ENCODE measurements at regions not wholly inside any gene's neighbourhood (a gene's known extent, or its start where the extent isn't known, plus 50 kb on each side); places are given as distances from the start of the nearest gene placed in this dataset.

DNA sequence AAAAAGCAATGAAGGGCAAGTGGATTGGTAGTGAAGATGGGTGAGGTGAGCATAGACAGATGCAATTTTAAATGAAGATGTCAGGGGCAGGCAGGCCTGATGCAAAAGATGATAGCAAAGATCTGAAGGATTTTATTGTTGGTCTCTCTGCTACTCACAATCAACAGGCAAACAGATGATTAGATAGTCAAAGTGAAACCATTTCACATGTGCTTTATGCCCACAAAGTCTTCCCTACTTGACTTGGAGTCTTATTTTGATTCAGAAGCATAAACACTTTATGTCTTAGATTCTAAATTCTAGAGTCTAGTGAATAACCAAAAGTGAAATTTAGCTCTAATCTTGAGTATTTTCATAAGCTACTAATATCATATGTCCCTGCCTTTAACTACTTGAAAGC, 153.8 kb upstream of the HNRNPA3 start:
- DNase-seq (ENCODE audit: low read depth): no peak

DNA sequence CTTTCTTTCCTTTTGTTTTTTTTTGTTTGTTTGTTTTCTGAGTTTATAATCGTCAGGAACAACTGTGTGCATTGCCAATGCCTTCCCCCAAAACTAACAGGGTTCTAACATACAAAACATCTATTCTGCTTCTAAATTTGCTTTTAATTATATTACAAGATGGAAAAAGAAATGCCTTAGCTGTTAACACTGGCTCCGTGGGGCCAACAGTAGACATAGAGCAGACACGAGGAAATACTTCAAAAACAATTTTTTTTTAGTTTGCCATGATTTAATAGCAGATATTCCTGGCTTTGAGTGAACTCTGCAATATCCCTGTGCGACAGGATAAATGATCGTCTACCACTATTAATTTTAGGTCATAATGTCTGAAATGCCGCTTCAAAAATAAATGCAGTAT, 153.3 kb upstream of the HNRNPA3 start:
- no peak for DNase-seq (ENCODE audit: low read depth)

DNA sequence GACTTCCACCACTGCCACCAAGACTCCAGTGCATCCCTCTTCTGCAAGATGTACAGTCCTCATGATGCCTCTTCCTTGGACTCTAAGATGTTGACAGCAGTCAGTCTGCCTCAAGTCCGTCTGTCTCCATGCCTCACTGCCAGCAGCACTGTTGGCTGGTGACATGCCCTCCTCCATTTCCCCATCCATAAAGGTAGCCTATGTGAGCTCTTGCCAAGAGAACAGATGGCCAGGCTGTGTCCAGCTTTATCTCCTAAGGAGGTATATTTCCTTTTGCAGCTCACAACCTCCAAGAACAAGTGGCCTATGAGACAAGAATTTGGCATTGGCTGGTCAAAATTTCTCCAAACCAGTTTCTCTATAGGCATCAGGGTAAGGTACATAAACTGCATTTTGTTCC, 149.3 kb upstream of the HNRNPA3 start:
- no peak for DNase-seq (ENCODE audit: low read depth)

DNA sequence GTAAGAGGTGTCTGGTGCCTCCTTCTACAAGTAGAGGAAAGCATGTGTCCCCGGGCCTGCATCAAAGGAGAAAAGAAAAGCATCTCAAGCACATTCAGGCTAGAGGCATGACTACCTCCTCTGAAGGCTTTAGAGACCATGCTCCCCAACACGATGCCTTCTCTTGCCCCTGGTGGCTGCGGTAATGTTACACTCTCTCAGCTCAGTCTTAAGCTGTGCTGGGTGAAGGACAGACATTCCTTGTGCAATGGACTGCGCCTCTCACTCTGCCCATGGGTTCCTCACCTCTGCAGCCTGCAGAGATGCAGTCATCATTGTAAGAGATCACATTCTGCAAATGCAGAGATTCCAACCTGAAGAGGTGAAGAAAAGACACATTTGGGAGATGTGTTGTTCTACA, 148.2 kb upstream of the HNRNPA3 start:
- DNase-seq (ENCODE audit: low read depth): no peak

DNA sequence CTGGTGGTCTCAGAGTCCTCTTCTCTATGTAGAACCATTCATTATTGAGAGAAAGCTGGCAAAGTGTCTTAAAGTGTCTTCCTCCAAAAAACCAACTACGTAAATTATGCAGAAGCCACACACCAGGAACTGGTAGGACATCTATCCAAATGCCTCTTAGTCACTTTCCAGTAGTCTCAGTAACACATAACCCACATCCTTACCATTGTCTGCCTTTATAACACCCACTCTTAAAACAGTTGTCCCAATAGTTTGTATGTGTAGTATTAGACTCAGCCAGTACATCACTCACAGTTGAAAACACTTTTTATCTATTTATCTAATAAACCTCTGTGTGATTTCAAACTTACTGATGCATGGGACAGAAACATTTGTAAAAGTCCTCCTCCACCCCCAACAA, 143.6 kb upstream of the HNRNPA3 start:
- DNase-seq (ENCODE audit: low read depth): no peak

DNA sequence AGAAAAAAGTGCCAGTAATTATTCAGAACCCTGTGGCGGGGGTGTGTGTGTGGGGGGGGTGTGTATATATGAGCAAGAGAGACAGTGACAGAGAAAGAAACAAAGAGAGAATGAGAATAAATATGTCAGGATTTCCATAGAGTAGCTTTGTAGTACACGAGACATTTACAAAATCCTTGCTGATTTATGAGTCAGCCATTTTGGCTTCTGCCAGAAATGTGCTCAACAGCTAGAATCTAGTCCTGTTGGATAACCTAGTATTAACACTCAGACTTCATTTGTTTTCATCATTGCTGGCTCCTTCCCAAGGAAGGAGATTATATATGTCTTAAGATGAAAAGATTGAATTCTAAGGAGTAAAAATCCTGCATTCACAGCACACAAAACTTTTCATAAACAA, 140.5 kb upstream of the HNRNPA3 start:
- DNase-seq (ENCODE audit: low read depth): no peak

DNA sequence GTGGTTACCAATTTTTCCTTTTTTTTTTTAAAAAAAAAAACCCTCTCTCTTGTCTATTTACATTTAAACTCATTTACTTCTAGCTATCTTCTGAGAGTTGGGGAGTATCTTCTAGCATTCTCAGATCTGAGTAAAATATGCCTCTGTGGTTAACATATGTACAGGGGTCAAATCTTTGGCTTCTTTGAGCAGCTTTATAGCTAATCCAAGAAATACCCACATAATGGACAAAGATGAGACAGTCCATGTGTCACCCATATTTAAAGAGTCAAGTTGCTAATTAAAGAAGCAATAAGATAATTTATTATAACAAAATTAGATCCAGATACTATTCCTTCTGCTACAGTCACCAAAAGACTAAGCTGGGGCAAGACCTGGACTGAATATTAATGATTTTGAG, 139.0 kb upstream of the HNRNPA3 start:
- no peak for DNase-seq (ENCODE audit: low read depth)

DNA sequence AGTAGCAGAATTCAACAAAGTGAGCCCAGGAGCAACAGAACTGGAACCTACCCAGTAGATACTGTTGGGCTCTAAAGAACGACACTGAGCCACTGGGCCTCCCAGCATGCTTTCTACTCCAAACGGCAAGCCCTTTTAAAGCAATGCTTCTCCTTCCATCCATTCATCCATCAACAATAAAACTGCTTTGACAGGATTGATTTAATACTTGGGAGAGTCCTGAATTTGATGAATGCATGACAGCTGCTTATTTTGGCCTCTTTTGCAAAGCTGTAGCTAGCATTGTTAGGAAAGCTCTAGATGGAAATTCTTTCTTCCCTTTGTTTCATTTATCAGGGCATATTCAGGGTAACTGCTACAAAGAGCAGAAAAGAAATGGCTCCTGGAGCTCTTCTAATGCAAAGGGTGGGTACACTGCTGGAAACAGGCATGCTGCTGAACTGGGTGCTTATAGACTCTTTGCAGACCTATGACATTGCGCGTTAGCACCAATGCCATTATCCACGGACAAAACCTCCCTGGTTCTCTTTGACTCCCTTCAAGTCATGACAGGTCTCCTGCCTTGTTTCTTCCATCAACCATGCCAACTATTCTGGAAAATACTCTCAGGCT, 138.4 kb upstream of the HNRNPA3 start:
- DNase-seq (ENCODE audit: low read depth): no peak

DNA sequence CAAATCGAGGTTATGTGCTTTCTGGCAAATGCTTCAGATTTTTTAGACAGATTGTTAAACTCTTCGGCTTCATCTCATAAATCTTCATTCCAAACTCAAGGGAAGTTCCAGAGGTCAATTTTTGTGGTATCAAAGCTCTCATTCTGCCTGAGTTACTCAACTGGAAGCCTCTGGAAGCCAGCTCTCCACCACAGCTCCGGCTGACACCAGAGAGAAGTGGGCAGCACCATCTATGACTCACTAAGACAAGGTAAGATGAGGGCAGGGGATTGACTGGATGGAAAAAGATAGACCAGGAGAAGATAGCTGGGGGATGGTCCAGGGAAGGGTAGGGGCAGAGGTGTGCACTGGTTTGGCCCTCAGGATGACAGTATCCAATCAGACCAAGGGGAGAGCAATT, 137.3 kb upstream of the HNRNPA3 start:
- no peak for DNase-seq (ENCODE audit: low read depth)

DNA sequence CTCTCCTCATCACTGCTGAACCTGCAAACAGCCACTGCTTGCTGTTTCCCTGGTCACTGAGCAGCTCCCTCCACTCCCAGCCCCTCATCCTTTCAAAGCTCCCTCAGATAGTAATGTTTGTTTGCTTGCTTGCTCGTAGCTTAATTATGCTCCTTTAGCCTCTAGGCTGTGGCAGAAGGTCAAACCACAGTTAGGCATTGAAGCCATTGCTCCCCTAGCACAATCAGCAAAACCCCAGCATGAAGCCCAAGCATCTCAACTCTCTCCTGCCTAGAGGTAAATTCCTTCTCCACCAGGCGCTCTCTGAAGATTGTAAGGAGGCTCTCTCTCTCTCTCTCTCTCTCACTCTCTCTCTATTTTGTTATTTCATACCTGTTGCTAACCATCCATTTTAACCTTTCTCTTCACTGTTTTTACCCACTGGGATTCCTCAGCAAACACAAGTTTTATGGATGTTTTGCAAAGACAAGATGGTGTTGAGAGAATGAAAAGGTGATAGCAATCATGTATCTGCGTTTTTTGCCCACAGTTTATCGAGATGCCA, 135.9 kb upstream of the HNRNPA3 start:
- DNase-seq (ENCODE audit: low read depth): no peak

DNA sequence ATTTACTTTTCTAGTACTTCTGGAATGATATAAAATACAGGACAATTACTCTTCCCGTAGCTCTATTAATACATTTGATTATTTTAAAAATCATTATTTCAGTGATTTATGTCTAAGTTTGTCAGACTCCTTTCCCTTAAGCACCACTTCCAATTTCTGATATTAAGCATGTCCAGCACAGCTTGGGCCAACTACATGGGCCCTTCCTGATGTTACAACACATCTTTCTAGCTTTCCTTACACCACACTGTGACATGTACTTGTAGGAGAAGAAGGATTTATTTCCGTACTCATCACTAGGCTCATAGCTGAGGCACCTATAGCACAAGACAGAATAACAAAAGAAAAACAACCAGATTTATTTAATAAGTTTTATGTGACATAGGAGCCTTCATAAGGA, 134.8 kb upstream of the HNRNPA3 start:
- DNase-seq (ENCODE audit: low read depth): no peak

DNA sequence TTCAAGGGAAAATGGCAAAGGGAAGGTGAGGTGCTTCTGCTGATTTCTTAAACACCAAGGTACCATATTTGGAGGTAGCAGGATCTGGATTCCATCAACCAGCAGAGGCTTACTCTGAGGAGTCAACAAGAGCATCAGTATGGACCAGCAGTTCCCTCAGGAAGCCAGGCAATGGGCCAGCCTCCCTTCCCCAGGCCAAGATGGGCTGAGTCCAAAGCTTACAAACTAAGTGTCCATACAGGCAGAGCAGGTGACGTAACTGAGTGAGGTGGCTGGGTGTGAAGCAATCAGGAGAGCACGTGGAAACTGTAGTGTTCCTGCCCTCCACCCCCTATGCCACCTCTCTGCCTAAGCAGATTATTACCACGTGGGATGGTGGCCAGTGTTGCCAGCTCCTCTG, 134.2 kb upstream of the HNRNPA3 start:
- no peak for DNase-seq (ENCODE audit: low read depth)

DNA sequence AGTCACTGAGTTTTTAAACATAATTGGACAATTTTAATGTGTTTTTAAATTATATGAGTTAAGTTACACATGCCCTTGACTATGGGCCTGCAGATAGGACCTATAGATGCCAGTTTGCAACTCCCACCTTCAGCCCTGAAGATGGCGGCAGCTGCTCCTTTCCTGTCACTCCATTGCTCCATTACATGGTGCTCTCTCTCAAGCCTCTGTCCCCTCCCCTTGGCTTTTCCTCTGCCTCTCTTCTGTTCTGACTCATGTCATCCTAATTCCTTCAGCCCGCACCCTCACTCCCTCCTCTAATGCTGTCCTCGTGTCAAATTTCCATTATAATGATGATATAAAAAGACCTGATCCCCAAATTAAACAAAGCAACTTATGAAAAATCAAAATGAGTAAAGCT, 133.7 kb upstream of the HNRNPA3 start:
- no peak for DNase-seq (ENCODE audit: low read depth)

DNA sequence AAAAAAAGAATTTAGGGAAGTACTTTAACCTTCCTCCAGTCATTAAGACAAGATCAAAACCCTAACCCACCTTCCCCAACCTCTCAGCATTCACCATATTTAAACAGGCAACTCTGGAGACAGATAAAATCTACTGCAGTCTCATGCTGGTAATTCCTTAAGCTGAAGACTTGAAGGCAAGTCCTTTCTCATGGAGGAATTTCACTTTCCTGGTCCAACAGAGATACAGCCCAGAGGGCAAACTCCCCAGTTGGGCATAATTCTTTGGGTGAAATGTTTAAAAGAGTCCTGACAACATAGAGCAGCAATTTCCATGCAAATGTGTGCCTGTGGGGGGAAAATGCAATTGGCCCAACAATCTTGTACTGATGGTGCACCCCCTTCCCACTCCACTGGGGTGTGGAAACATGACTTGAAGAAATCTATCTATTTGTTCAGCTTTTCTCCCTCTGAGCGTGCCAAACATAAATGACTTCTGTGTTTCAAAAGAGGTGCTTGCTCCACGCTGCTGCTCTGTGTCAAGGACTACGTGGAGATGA, 131.8 kb upstream of the HNRNPA3 start:
- DNase-seq (ENCODE audit: low read depth): no peak

DNA sequence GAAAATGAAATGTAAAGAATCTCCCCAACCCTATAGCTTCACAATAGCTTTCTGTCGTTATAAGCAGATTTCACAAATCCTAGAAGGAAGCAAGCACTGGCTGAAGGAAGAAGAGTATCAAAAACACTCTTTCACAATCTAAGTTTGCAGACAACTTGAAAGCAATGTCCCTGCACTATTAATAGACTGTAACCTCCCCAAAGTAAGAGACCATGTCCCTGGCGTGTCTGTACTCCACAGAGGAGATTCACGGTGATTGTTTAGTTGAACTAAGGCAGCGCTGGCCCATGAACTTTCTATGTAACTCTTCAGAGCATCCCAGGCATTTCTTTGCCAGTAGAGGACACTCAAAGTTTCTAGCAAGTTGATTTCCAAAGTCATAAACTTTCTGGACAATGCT, 128.0 kb upstream of the HNRNPA3 start:
- no peak for DNase-seq (ENCODE audit: low read depth)

DNA sequence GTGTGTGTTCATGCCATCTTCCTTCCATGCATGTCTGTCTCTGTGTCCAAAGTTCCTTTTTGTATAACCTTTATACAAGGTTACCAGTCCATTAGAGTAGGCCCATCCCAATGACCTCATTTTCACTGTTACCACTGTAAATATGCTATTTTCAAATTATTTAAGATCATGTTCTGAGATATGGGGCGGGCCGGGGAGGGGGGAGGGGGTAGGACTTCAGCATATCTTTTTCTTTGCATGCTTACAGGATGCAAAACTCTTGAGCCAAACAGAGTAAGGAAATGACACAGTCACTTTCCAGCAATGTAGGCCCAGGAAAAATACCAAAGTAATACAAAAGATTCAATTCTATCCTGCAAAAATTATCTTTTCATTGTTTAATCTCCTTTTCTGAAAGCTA, 124.1 kb upstream of the HNRNPA3 start:
- DNase-seq (ENCODE audit: low read depth): no peak

DNA sequence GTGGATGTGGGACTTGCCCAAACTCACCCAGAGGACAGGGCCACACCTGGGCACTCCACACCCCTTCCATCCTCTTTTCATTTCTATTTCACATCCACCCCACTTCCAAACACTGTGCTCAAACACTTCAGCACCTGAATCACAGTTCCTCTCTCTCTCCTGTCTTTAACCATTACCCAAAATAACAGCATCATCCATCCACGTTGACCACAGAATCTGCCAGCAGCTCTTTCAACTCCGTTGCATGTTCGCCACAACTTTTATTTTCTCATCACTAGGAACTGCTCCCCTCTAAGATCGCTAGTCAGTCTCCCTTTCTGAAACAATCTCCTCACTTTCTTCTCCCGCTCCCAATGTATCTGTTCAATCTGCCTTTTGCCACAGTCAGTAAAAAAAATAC, 121.6 kb upstream of the HNRNPA3 start:
- DNase-seq (ENCODE audit: low read depth): no peak

DNA sequence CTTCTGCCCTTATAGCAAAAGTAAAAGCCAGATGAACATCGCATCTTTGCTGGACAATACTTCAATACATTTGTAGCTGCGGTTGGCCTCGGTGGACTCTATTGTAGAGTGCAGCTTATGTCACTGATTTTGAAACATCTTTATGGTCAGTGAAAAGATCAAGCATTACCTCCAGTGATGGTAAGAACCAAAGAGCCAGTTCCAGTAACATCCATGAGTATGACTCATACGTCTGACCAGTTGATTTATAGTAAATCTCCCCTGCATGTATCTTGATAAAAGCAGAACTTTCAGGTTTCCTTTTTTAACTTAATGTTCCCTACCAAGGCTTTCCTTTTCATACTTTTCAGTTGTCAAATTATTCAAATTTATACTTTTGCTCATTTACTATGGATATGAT, 119.2 kb upstream of the HNRNPA3 start:
- DNase-seq (ENCODE audit: low read depth): no peak

DNA sequence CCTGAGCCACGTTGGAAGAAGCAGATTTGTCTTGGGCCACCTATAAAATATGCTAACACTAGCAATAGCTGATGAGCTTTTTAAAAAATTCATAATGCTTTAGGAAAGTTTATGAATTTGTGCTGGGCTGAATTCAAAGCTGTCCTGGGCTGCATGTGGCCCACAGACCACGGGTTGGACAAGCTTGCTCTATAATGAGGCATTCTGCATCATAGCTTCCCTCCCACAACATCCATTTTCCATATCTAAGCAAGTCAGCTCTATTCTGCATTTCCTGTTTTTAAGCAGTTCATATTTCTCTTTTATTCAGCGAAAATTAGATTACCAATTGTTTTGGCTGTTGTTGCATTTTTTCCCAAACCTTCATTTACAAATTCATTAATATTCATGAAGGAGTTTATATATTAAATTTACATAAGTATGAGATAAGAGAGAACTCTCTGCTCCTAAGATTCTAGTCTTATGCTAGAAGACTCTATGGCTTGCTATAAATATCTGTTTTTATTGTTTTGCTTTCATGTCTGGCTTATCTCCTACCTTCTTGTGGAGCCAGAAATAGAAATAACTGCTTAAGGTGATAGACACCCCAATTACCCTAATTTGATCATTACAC, 114.5 kb upstream of the HNRNPA3 start:
- no peak for DNase-seq (ENCODE audit: low read depth)

DNA sequence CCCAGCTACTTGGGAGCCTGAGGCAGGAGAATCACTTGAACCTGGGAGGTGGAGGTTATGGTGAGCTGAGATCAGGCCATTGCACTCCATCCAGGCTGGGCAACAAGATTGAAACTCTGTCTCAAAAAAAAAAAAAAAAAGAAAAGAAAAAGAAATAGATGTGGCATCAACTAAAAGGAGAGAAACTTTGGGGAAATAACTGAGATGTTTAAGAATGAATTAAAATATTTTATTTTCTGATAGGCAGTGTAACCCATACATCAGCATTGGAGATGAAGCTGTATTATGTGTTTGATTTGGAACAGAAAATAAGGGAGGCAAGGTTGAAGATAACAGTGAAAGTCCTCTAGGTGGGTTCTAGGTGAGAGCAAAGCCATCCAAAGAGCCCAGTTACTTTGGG, 110.7 kb upstream of the HNRNPA3 start:
- DNase-seq (ENCODE audit: low read depth): no peak

DNA sequence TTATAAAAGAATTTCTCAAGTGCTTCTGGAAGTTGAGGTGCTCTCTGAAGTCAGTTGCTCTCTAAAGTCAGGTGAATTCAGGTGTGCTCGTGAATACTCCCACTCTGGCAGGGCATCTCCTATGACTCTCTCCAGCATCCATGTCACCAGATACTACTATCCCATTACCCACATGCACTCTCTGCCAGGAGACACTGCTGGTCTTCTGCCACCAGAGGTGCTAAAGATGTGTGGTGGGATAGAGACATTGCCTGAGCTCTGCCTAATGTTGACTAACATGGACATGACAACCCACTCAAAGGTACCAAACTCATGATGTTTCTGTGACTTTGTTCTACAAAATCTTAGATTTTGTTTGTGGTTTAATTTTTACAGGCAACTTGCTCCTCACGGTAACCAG, 106.4 kb upstream of the HNRNPA3 start:
- no peak for DNase-seq (ENCODE audit: low read depth)

DNA sequence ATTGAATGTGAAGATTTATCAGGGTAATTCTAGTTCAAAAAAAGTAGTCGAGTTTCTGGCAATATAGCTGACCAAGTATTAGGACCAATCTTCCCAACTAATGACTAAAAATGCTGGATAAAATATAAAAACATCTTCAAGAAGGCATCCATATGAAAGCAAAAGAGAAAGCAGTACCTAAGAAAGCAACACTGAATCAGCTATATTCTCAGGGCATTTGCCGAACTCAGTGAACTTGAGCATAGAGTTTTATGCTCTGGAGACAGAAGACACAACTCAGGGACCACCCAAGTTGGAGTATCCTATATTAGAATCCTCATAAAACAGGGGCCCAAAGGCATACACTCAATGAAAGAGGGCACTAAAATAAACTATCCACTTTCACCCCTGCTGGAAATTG, 103.7 kb upstream of the HNRNPA3 start:
- DNase-seq (ENCODE audit: low read depth): no peak

DNA sequence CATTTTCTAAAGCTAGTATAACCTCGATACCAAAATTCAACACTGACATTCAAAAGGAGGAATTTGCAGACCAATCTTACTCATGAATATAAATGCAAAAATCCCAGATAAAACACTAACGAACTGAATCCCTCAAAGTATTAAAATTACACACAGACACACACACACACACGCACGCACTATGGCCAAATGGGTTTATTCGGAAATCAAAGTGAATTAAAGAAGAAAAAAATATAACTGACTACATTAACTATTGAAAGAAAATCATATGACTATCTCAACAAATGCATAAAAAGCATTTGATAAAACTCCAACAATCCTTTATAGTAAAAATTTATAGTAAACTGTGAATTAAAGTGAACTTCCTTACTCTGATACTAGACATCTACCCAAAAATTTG, 97.9 kb upstream of the HNRNPA3 start:
- DNase-seq (ENCODE audit: low read depth): no peak

DNA sequence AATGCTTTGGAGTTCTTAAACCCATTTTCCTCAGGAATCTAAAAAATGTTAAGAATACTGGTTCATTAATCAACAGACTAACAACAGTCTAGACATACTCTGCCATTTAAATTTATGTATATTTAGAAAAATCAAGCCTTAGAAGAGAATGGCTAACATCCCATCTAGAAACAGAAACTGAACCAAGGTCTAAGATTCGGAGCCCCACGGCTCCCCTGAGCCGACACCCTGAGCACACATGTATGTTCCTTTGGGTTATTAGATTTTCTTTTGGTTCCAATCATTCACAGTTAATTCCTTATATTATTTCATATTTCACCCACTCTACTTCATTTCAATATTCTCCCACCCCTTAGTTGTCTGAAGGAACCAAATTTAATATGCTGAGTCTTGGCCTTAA, 94.8 kb upstream of the HNRNPA3 start:
- DNase-seq (ENCODE audit: low read depth): no peak

All from stimulated activated CD8-positive, alpha-beta memory T cell treated with anti-CD3 and anti-CD28 coated beads, Interleukin-12 subunit alpha, Interleukin-12 subunit beta, amount 100 ng/mL, for 4 hours (primary cell).